ENCODE measurements at regions not wholly inside any gene's neighbourhood (a gene's known extent, or its start where the extent isn't known, plus 50 kb on each side); places are given as distances from the start of the nearest gene placed in this dataset.

- no peak for DNase-seq
Measured at GRCh38 chr2:196318517-196319377, 147.4 kb upstream of the STK17B start.

GRCh38 chr2:196322973-196323810 lies 151.8 kb upstream of the STK17B start:
- DNase-seq = no peak

- no peak for DNase-seq
Measured at GRCh38 chr2:196324211-196324610, 152.8 kb upstream of the STK17B start.

GRCh38 chr2:196328088-196328680 lies 156.8 kb upstream of the STK17B start:
- DNase-seq = no peak

- DNase-seq = no peak
Measured at GRCh38 chr2:196329959-196330358, 158.6 kb upstream of the STK17B start.

- DNase-seq = no peak
Measured at GRCh38 chr2:196330645-196331044, 159.3 kb upstream of the STK17B start.

- no peak for DNase-seq
Measured at GRCh38 chr2:196331143-196331542, 159.8 kb upstream of the STK17B start.

- no peak for DNase-seq
Measured at GRCh38 chr2:196331851-196332250, 160.5 kb upstream of the STK17B start.

- no peak for DNase-seq
Measured at GRCh38 chr2:196333397-196333796, 162.0 kb upstream of the STK17B start.

- no peak for DNase-seq
Measured at GRCh38 chr2:196334710-196335109, 163.3 kb upstream of the STK17B start.

GRCh38 chr2:196335221-196335634 lies 163.8 kb upstream of the STK17B start:
- no peak for DNase-seq

GRCh38 chr2:196336207-196336606 lies 164.8 kb upstream of the STK17B start:
- DNase-seq = no peak

GRCh38 chr2:196336715-196337114 lies 165.3 kb upstream of the STK17B start:
- DNase-seq = no peak

GRCh38 chr2:196337208-196337953 lies 166.0 kb upstream of the STK17B start:
- DNase-seq = no peak

GRCh38 chr2:196338440-196338839 lies 167.1 kb upstream of the STK17B start:
- no peak for DNase-seq

- no peak for DNase-seq
Measured at GRCh38 chr2:196341277-196341841, 170.0 kb upstream of the STK17B start.

- no peak for DNase-seq
Measured at GRCh38 chr2:196344397-196344796, 173.0 kb upstream of the STK17B start.

- DNase-seq = no peak
Measured at GRCh38 chr2:196353717-196354116, 182.3 kb upstream of the STK17B start.

- DNase-seq = no peak
Measured at GRCh38 chr2:196354186-196354585, 182.8 kb upstream of the STK17B start.

- DNase-seq = no peak
Measured at GRCh38 chr2:196356332-196356731, 185.0 kb upstream of the STK17B start.

- no peak for DNase-seq
Measured at GRCh38 chr2:196360650-196361049, 189.3 kb upstream of the STK17B start.

- no peak for DNase-seq
Measured at GRCh38 chr2:196361606-196362326, 190.4 kb upstream of the STK17B start.

All from NCI-H187 (cell line).